HG03558 (cell line): ENCODE measurements at regions not wholly inside any gene's neighbourhood (a gene's known extent, or its start where the extent isn't known, plus 50 kb on each side); places are given as distances from the start of the nearest gene placed in this dataset.
A peak's percentile ranks its signal among the peaks of the same experiment; 100 is the strongest.

ENCODE experiments used
- ATAC-seq: cut with Tn5 transposase; IDR thresholded peaks from one replicate; pipeline ENCODE4 v1.9.1; 2021; ENCODE audit warnings: moderate number of reproducible peaks; ENCODE audit not compliant: unreplicated experiment; ENCODE audit errors: extremely low read depth

GRCh38 chr10:61160253-61160652 lies 216.3 kb upstream of the RHOBTB1 start:
- no peak for ATAC-seq

GRCh38 chr10:61159253-61159652 lies 215.3 kb upstream of the RHOBTB1 start:
- no peak for ATAC-seq

GRCh38 chr10:61157182-61157581 lies 213.2 kb upstream of the RHOBTB1 start:
- no peak for ATAC-seq

- ATAC-seq: no peak
Measured at GRCh38 chr10:61153771-61154170, 209.8 kb upstream of the RHOBTB1 start.

- no peak for ATAC-seq
Measured at GRCh38 chr10:61151059-61151458, 207.1 kb upstream of the RHOBTB1 start.

GRCh38 chr10:61148451-61148850 lies 204.5 kb upstream of the RHOBTB1 start:
- ATAC-seq: no peak

- ATAC-seq: no peak
Measured at GRCh38 chr10:61142987-61143386, 199.0 kb upstream of the RHOBTB1 start.

- ATAC-seq: peak; percentile 47
Measured at GRCh38 chr10:61140765-61141392, 196.9 kb upstream of the RHOBTB1 start.

- no peak for ATAC-seq
Measured at GRCh38 chr10:61139592-61139953, 195.6 kb upstream of the RHOBTB1 start.

- no peak for ATAC-seq
Measured at GRCh38 chr10:61138708-61139591, 195.0 kb upstream of the RHOBTB1 start.

GRCh38 chr10:61136139-61136538 lies 192.2 kb upstream of the RHOBTB1 start:
- no peak for ATAC-seq

- peak; percentile 88 for ATAC-seq
Measured at GRCh38 chr10:61135276-61135721, 191.3 kb upstream of the RHOBTB1 start.

GRCh38 chr10:61130366-61130765 lies 186.4 kb upstream of the RHOBTB1 start:
- ATAC-seq: no peak

GRCh38 chr10:61128196-61128595 lies 184.2 kb upstream of the RHOBTB1 start:
- no peak for ATAC-seq

- peak; percentile 87 for ATAC-seq
Measured at GRCh38 chr10:61125560-61126170, 181.7 kb upstream of the RHOBTB1 start.

GRCh38 chr10:61124756-61125530 lies 181.0 kb upstream of the RHOBTB1 start:
- no peak for ATAC-seq

- ATAC-seq: peak; percentile 76
Measured at GRCh38 chr10:61120805-61121204, 176.8 kb upstream of the RHOBTB1 start.

- no peak for ATAC-seq
Measured at GRCh38 chr10:61119573-61119972, 175.6 kb upstream of the RHOBTB1 start.

- no peak for ATAC-seq
Measured at GRCh38 chr10:61115897-61116296, 171.9 kb upstream of the RHOBTB1 start.

- no peak for ATAC-seq
Measured at GRCh38 chr10:61112771-61113170, 168.8 kb upstream of the RHOBTB1 start.
